Tibial nerve (tissue), 4 donors: ENCODE measurements at regions not wholly inside any gene's neighbourhood (a gene's known extent, or its start where the extent isn't known, plus 50 kb on each side); places are given as distances from the start of the nearest gene placed in this dataset.

ENCODE experiments used
- EP300 ChIP-seq, 2 donors: sonication (generic); formaldehyde crosslinking; IDR thresholded peaks; one replicate each; pipeline ENCODE4 v1.6.1; 2017; ENCODE audit warnings: antibody characterized with exemption in 2 of 2, mild to moderate bottlenecking in 1 of 2
- POLR2A ChIP-seq, 2 donors: fragments of 450-650 bp; IDR thresholded peaks; one replicate each; pipeline ENCODE4 v1.6.1; 2017; ENCODE audit warnings: antibody characterized with exemption in 2 of 2, mild to moderate bottlenecking in 2 of 2, moderate library complexity in 2 of 2
- TF ChIP-seq, protein P1 (sequence below), 5 experiments: fragments of 200-600 bp in 3 of 5; fragments of 450-650 bp in 2 of 5; sonication (generic) in 3 of 5; IDR thresholded peaks; one replicate each; pipeline ENCODE4 v1.5.1; 2016 to 2019; ENCODE audit warnings: antibody characterized with exemption in 5 of 5, mild to moderate bottlenecking in 3 of 5, moderate library complexity in 2 of 5

DNA sequence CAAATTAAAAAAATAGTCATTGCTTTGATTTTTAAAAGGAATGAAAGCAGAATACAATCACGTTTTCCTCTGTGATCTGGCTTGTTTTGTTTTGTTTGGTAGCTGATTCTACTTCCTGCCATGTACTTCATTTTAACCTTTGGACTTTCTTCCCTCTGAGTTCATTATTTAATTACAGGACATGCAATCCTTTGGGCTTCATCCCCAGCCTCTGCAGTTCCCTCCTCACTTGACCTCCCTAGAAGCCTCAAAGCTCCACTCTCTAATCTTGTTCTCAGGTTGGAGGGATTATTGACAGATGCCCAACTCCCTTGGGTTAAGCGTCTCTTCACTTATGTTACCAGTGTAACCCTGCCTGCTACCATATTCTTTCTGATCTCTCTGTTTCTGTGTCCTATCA lies 967.9 kb upstream of the SEL1L start:
- TF ChIP-seq POLR2A (IDR thresholded peaks at IDR 0.05) (no peak), EP300 (IDR thresholded peaks at IDR 0.05) (no peak)
- TF ChIP-seq, protein P1, sequence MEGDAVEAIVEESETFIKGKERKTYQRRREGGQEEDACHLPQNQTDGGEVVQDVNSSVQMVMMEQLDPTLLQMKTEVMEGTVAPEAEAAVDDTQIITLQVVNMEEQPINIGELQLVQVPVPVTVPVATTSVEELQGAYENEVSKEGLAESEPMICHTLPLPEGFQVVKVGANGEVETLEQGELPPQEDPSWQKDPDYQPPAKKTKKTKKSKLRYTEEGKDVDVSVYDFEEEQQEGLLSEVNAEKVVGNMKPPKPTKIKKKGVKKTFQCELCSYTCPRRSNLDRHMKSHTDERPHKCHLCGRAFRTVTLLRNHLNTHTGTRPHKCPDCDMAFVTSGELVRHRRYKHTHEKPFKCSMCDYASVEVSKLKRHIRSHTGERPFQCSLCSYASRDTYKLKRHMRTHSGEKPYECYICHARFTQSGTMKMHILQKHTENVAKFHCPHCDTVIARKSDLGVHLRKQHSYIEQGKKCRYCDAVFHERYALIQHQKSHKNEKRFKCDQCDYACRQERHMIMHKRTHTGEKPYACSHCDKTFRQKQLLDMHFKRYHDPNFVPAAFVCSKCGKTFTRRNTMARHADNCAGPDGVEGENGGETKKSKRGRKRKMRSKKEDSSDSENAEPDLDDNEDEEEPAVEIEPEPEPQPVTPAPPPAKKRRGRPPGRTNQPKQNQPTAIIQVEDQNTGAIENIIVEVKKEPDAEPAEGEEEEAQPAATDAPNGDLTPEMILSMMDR (IDR thresholded peaks at IDR 0.05): no peak
